Lower leg skin (tissue), 3 donors: ENCODE measurements at regions not wholly inside any gene's neighbourhood (a gene's known extent, or its start where the extent isn't known, plus 50 kb on each side); places are given as distances from the start of the nearest gene placed in this dataset.

Experiments
- CTCF ChIP-seq, 3 donors: fragments of 450-650 bp; IDR thresholded peaks; one replicate each; pipeline ENCODE4 v1.5.1; 2016; ENCODE audit warnings: antibody characterized with exemption in 3 of 3, mild to moderate bottlenecking in 3 of 3, moderate library complexity in 2 of 3
- POLR2A ChIP-seq, 2 donors: fragments of 450-650 bp; IDR thresholded peaks; one replicate each; pipeline ENCODE4 v1.6.1; 2016 to 2017; ENCODE audit warnings: antibody characterized with exemption in 2 of 2, mild to moderate bottlenecking in 1 of 2, moderate library complexity in 1 of 2

DNA sequence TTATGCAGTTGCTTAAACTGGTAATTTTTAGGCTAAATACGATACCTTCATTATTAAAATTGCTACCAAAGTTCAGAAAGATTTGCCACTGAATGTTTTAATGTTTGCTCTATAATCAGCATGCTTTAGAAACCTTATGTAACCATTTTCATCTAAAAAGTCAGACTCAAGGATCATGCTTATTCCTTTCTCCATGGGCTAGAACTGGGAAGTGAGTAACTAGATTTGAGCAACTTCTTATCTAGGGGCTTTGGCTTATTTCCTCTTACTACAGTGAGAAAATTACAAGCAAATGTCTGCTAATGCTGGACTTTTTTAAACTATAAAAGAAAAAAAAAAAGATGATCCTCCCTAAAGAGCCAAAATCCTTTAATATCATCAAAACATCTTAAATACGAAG, 215.9 kb downstream of the CRPPA start:
- TF ChIP-seq CTCF (IDR thresholded peaks at IDR 0.05) (no peak), POLR2A (IDR thresholded peaks at IDR 0.05) (no peak)
